Choroid plexus epithelial cell (primary cell): ENCODE measurements at regions not wholly inside any gene's neighbourhood (a gene's known extent, or its start where the extent isn't known, plus 50 kb on each side); places are given as distances from the start of the nearest gene placed in this dataset.
"Not testable (repeated sequence)": the region's sequence is repeated elsewhere in the genome, so short reads cannot be mapped to it uniquely, and the experiment has no call there.

Experiments used
- DNase-seq: peaks from one replicate; pipeline ENCODE4 v3.0.0-alpha.2; 2010; ENCODE audit warnings: low read depth
- H3K4me3 ChIP-seq: 2 replicates; pipeline ENCODE4 v1.5.1; 2011; ENCODE audit warnings: low read depth, mild to moderate bottlenecking, control low read depth, low read length, moderate library complexity
- CTCF ChIP-seq: conservative IDR thresholded peaks from 2 replicates; pipeline ENCODE4 v1.5.1; 2011; ENCODE audit warnings: low read depth, mild to moderate bottlenecking, control low read depth, inconsistent platforms, low read length, moderate library complexity

- TF ChIP-seq CTCF: peak; percentile 25
- H3K4me3 ChIP-seq: no peak overlapping the region
- DNase-seq: peak; percentile 49
These were observed 2093.5 kb downstream of the LRRC4C start for GRCh38 chr11:39365809-39366436.

- H3K4me3 ChIP-seq: no peak overlapping the region
- DNase-seq: no peak
- TF ChIP-seq CTCF: no peak
These were observed 2095.9 kb downstream of the LRRC4C start for GRCh38 chr11:39363571-39363970.

GRCh38 chr11:39361557-39361956, 2097.9 kb downstream of the LRRC4C start:
- H3K4me3 ChIP-seq: no peak overlapping the region
- no peak for TF ChIP-seq CTCF
- DNase-seq: no peak

GRCh38 chr11:39345834-39346442, 2113.5 kb downstream of the LRRC4C start:
- no peak overlapping the region for H3K4me3 ChIP-seq
- DNase-seq: no peak

GRCh38 chr11:39341461-39341860, 2118.0 kb downstream of the LRRC4C start:
- no peak for DNase-seq
- no peak for TF ChIP-seq CTCF
- H3K4me3 ChIP-seq: no peak overlapping the region

More at GRCh38 chr11:39345834-39346442, 2113.5 kb downstream of the LRRC4C start:
- no peak for TF ChIP-seq CTCF

- not testable (repeated sequence) for H3K4me3 ChIP-seq, DNase-seq
These were observed 2126.4 kb downstream of the LRRC4C start for GRCh38 chr11:39333006-39333405.

GRCh38 chr11:39327302-39327701, 2132.2 kb downstream of the LRRC4C start:
- no peak for TF ChIP-seq CTCF
- H3K4me3 ChIP-seq: no peak overlapping the region
- DNase-seq: no peak

GRCh38 chr11:39311888-39312287, 2147.6 kb downstream of the LRRC4C start:
- not testable (repeated sequence) for H3K4me3 ChIP-seq, DNase-seq
